Ovary (tissue), 7 donors: ENCODE measurements at regions not wholly inside any gene's neighbourhood (a gene's known extent, or its start where the extent isn't known, plus 50 kb on each side); places are given as distances from the start of the nearest gene placed in this dataset.

Experiments used
- DNase-seq, 5 donors: peaks; one replicate each; pipeline ENCODE4 v3.0.0-alpha.2; 2019 to 2020
- H3K27ac ChIP-seq, 2 donors: fragments of 200-600 bp; one replicate each; pipeline versions ENCODE4 v1.5.1 to v1.8.0; 2019 to 2022
- H3K27me3 ChIP-seq: fragments of 200-600 bp; one replicate; pipeline ENCODE4 v1.8.0; 2022
- H3K36me3 ChIP-seq: fragments of 200-600 bp; sonication (generic); one replicate; pipeline ENCODE4 v1.5.1; 2019
- H3K4me1 ChIP-seq: one replicate; pipeline ENCODE4 v1.8.1; 2013; ENCODE audit warnings: mild to moderate bottlenecking, moderate library complexity; ENCODE audit not compliant: insufficient read depth
- H3K4me3 ChIP-seq: fragments of 200-600 bp; sonication (generic); one replicate; pipeline ENCODE4 v1.5.1; 2017
- H3K9me3 ChIP-seq, 2 donors: fragments of 200-600 bp in 1 of 2; sonication (generic) in 1 of 2; one replicate each; pipeline versions ENCODE4 v1.5.1 to v1.8.1; 2013 to 2019; ENCODE audit warnings: mild to moderate bottlenecking in 1 of 2, moderate library complexity in 1 of 2
- EP300 ChIP-seq: sonication (generic); formaldehyde crosslinking; IDR thresholded peaks from one replicate; pipeline ENCODE4 v1.6.1; 2017; ENCODE audit warnings: antibody characterized with exemption
- POLR2A ChIP-seq: fragments of 450-650 bp; IDR thresholded peaks from one replicate; pipeline ENCODE4 v1.6.1; 2017; ENCODE audit warnings: antibody characterized with exemption, mild to moderate bottlenecking, moderate library complexity
- WGBS, 3 donors: extraction: QIAGEN DNeasy Blood & Tissue Kit in 1 of 3; methylation state at CpG; one replicate each; pipeline versions ENCODE4 v1.1.5 to v1.1.7; 2013 to 2017; 5-methylcytosine and 5-hydroxymethylcytosine counted together
- intact Hi-C, 4 donors: fragments of 100-400 bp; cut with DNase I; formaldehyde crosslinking; loops; one replicate each; pipeline versions ENCODE4 v1.11.0 to v1.15.1; 2022 to 2023
- TF ChIP-seq, protein P1 (sequence below), 3 donors: fragments of 450-650 bp in 2 of 3; fragments of 200-600 bp in 1 of 3; IDR thresholded peaks; one replicate each; pipeline versions ENCODE4 v1.5.1 to v1.8.0; 2016 to 2022; ENCODE audit warnings: antibody characterized with exemption in 3 of 3, mild to moderate bottlenecking in 1 of 3
- donor health status: DM: no; HTN: no; CAD: no; lungs with moderate emphysema.
- donor health status: DM: no; HTN: no; CAD: no.
- donor health status: Bipolar disorder and iron deficiency.
- donor health status: DM: no; HTN: no; CAD: no.
- donor health status: DM: yes; HTN: yes; CAD: no.

DNA sequence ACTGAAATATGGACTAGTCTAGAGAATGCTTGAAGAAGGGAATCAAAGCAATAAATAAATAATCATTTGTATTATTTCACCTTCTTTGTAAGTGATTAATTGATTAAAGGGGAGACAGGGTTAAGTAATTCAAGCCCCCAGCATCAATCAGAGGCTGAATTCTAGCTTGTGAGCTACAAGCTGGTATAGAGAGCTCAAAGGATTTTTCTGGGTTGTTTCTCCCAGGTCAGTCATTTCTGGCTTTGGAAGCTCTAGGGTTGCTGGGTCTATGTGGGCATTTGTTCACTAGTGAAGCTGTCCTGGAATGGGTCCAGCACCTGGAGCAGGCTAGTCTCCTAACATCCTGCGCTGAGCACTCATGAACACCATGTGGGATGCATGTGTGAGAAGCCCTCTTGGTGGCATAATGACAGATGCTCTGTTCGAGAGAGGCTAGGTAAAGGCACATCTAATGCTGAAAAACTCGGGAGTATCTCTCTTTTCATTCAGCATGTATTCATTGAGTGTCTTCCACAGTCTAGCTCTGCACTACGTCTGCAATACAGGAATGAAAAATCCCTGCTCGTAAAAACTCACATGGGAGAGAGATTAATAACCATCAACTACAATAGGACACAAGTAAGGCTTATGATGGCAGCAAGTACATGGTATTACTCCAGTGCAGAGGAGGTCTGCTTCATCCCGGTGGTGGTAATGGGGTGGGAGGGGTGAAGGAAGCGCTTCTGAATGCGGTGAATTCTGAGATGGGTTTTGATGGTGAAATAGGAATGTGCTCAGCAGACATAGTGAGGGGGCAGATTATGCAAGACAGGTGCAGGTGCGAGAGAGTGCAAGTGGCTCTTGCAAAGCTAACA is 68.0 kb upstream of the NRP1 start:
- DNase-seq = no peak
- WGBS, 3 donors = 68 to 80% (median 73%) methylated on average over 9 of the region's 9 CpGs

GRCh38 chr10:33401300-33401699 is 66.8 kb upstream of the NRP1 start:
- TF ChIP-seq EP300 = no peak
- no peak for TF ChIP-seq POLR2A
- TF ChIP-seq, protein P1, sequence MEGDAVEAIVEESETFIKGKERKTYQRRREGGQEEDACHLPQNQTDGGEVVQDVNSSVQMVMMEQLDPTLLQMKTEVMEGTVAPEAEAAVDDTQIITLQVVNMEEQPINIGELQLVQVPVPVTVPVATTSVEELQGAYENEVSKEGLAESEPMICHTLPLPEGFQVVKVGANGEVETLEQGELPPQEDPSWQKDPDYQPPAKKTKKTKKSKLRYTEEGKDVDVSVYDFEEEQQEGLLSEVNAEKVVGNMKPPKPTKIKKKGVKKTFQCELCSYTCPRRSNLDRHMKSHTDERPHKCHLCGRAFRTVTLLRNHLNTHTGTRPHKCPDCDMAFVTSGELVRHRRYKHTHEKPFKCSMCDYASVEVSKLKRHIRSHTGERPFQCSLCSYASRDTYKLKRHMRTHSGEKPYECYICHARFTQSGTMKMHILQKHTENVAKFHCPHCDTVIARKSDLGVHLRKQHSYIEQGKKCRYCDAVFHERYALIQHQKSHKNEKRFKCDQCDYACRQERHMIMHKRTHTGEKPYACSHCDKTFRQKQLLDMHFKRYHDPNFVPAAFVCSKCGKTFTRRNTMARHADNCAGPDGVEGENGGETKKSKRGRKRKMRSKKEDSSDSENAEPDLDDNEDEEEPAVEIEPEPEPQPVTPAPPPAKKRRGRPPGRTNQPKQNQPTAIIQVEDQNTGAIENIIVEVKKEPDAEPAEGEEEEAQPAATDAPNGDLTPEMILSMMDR (IDR thresholded peaks at IDR 0.05) = no peak
- no peaks in the 10 kb centered on the region for H3K4me1 ChIP-seq

More for the DNA sequence above, 68.0 kb upstream of the NRP1 start:
- H3K36me3 ChIP-seq = no peaks in the 10 kb centered on the region
- H3K4me3 ChIP-seq = no peak overlapping the region
- no peaks in the 10 kb centered on the region for H3K9me3 ChIP-seq
- TF ChIP-seq, protein P1 (IDR thresholded peaks at IDR 0.05) = no peak
- TF ChIP-seq POLR2A (no peak), EP300 (no peak)
- no peaks in the 10 kb centered on the region for H3K27me3 ChIP-seq
- no peaks in the 10 kb centered on the region for H3K4me1 ChIP-seq
- intact Hi-C loops = no loop called here
- no peak overlapping the region for H3K27ac ChIP-seq

GRCh38 chr10:33398796-33399195 is 64.3 kb upstream of the NRP1 start:
- TF ChIP-seq POLR2A (no peak), EP300 (no peak)
- TF ChIP-seq, protein P1 (IDR thresholded peaks at IDR 0.05) = no peak
- no peaks in the 10 kb centered on the region for H3K36me3 ChIP-seq
- H3K4me3 ChIP-seq = no peak overlapping the region
- H3K27ac ChIP-seq = no peak overlapping the region
- 96 to 97% (median 96%) methylated on average over 5 of the region's 5 CpGs for WGBS, 3 donors
- DNase-seq = no peak
- H3K4me1 ChIP-seq = no peaks in the 10 kb centered on the region
- no peaks in the 10 kb centered on the region for H3K9me3 ChIP-seq
- intact Hi-C loops = no loop called here
- no peaks in the 10 kb centered on the region for H3K27me3 ChIP-seq

More at GRCh38 chr10:33401300-33401699, 66.8 kb upstream of the NRP1 start:
- no peak overlapping the region for H3K27ac ChIP-seq
- DNase-seq = no peak
- H3K9me3 ChIP-seq = no peaks in the 10 kb centered on the region
- H3K4me3 ChIP-seq = no peak overlapping the region
- no peaks in the 10 kb centered on the region for H3K27me3 ChIP-seq
- 67 to 88% (median 72%) methylated on average over 2 of the region's 2 CpGs for WGBS, 3 donors
- H3K36me3 ChIP-seq = no peaks in the 10 kb centered on the region
- intact Hi-C loops = no loop called here

GRCh38 chr10:33396938-33397337 is 62.5 kb upstream of the NRP1 start:
- intact Hi-C loops = no loop called here
- Histone ChIP-seq H3K36me3 (no peaks in the 10 kb centered on the region), H3K9me3 (no peaks in the 10 kb centered on the region), H3K27ac (no peak overlapping the region), H3K4me1 (no peaks in the 10 kb centered on the region), H3K4me3 (no peak overlapping the region), H3K27me3 (no peaks in the 10 kb centered on the region)
- WGBS, 3 donors = 0 to 97% (median 93%) methylated on average over 1 of the region's 1 CpG
- no peak for DNase-seq
- TF ChIP-seq, protein P1 (IDR thresholded peaks at IDR 0.05) = no peak
- no peak for TF ChIP-seq EP300
- TF ChIP-seq POLR2A = no peak
